ENCODE measurements at regions not wholly inside any gene's neighbourhood (a gene's known extent, or its start where the extent isn't known, plus 50 kb on each side); places are given as distances from the start of the nearest gene placed in this dataset.
A peak's percentile ranks its signal among the peaks of the same experiment; 100 is the strongest.
"Not testable (repeated sequence)": the region's sequence is repeated elsewhere in the genome, so short reads cannot be mapped to it uniquely, and the experiment has no call there.

- no peak for DNase-seq (ENCODE audit: low read depth)
These were observed 284.5 kb upstream of the POU5F2 start for GRCh38 chr5:94025788-94026473.

GRCh38 chr5:94024620-94025019 is 283.2 kb upstream of the POU5F2 start:
- no peak for DNase-seq (ENCODE audit: low read depth)

- DNase-seq (ENCODE audit: low read depth): peak; percentile 30
These were observed 282.7 kb upstream of the POU5F2 start for GRCh38 chr5:94024101-94024500.

- DNase-seq (ENCODE audit: low read depth): peak; percentile 53
These were observed 279.8 kb upstream of the POU5F2 start for GRCh38 chr5:94021246-94021645.

- DNase-seq (ENCODE audit: low read depth): peak; percentile 37
These were observed 276.2 kb upstream of the POU5F2 start for GRCh38 chr5:94017579-94017978.

- no peak for DNase-seq (ENCODE audit: low read depth)
These were observed 269.4 kb upstream of the POU5F2 start for GRCh38 chr5:94010814-94011213.

GRCh38 chr5:94009161-94009560 is 267.8 kb upstream of the POU5F2 start:
- DNase-seq (ENCODE audit: low read depth): no peak

GRCh38 chr5:93998951-93999455 is 257.6 kb upstream of the POU5F2 start:
- DNase-seq (ENCODE audit: low read depth): no peak

- DNase-seq (ENCODE audit: low read depth): no peak
These were observed 256.2 kb upstream of the POU5F2 start for GRCh38 chr5:93997562-93997961.

GRCh38 chr5:93995126-93995621 is 253.8 kb upstream of the POU5F2 start:
- DNase-seq (ENCODE audit: low read depth): peak; percentile 59

GRCh38 chr5:93993161-93993560 is 251.8 kb upstream of the POU5F2 start:
- no peak for DNase-seq (ENCODE audit: low read depth)

- DNase-seq (ENCODE audit: low read depth): no peak
These were observed 249.2 kb upstream of the POU5F2 start for GRCh38 chr5:93990504-93991070.

GRCh38 chr5:93985940-93986570 is 244.7 kb upstream of the POU5F2 start:
- DNase-seq (ENCODE audit: low read depth): not testable (repeated sequence)

- no peak for DNase-seq (ENCODE audit: low read depth)
These were observed 236.8 kb upstream of the POU5F2 start for GRCh38 chr5:93978222-93978621.

GRCh38 chr5:93967923-93968322 is 226.5 kb upstream of the POU5F2 start:
- no peak for DNase-seq (ENCODE audit: low read depth)

- peak; percentile 55 for DNase-seq (ENCODE audit: low read depth)
These were observed 223.0 kb upstream of the POU5F2 start for GRCh38 chr5:93964421-93964820.

GRCh38 chr5:93960042-93960441 is 218.6 kb upstream of the POU5F2 start:
- DNase-seq (ENCODE audit: low read depth): no peak

- no peak for DNase-seq (ENCODE audit: low read depth)
These were observed 214.6 kb upstream of the POU5F2 start for GRCh38 chr5:93956006-93956405.

GRCh38 chr5:93954421-93955069 is 213.1 kb upstream of the POU5F2 start:
- DNase-seq (ENCODE audit: low read depth): no peak

GRCh38 chr5:93953442-93953841 is 212.0 kb upstream of the POU5F2 start:
- DNase-seq (ENCODE audit: low read depth): no peak

- no peak for DNase-seq (ENCODE audit: low read depth)
These were observed 200.5 kb upstream of the POU5F2 start for GRCh38 chr5:93941897-93942296.

- DNase-seq (ENCODE audit: low read depth): not testable (repeated sequence)
These were observed 191.9 kb upstream of the POU5F2 start for GRCh38 chr5:93933269-93933668.

- no peak for DNase-seq (ENCODE audit: low read depth)
These were observed 188.7 kb upstream of the POU5F2 start for GRCh38 chr5:93930098-93930497.

All from EH (cell line).